Stomach (tissue), 8 donors: ENCODE measurements at regions not wholly inside any gene's neighbourhood (a gene's known extent, or its start where the extent isn't known, plus 50 kb on each side); places are given as distances from the start of the nearest gene placed in this dataset.

Source experiments
- DNase-seq, 2 donors: peaks; one replicate each; pipeline versions ENCODE4 v3.0.0 to v3.0.0-alpha.2; 2013 to 2019
- H3K27ac ChIP-seq, 5 donors: fragments of 200-600 bp in 4 of 5; sonication (generic) in 4 of 5; one replicate each; pipeline ENCODE4 v1.5.1; 2013 to 2019; ENCODE audit warnings: mild to moderate bottlenecking in 1 of 5, moderate library complexity in 1 of 5
- H3K27me3 ChIP-seq, 3 donors: fragments of 200-600 bp; sonication (generic); one replicate each; pipeline ENCODE4 v1.5.1; 2017 to 2019; ENCODE audit warnings: mixed run types in 1 of 3
- H3K36me3 ChIP-seq, 4 donors: fragments of 200-600 bp; sonication (generic); 1 replicate in 3 of 4; 2 replicates in 1 of 4; pipeline ENCODE4 v1.5.1; 2016 to 2019
- H3K4me1 ChIP-seq, 4 donors: fragments of 200-600 bp; sonication (generic); one replicate each; pipeline ENCODE4 v1.5.1; 2016 to 2019
- H3K4me3 ChIP-seq, 4 donors: fragments of 200-600 bp; sonication (generic) in 3 of 4; one replicate each; pipeline ENCODE4 v1.5.1; 2016 to 2019; ENCODE audit warnings: mild to moderate bottlenecking in 1 of 4
- H3K9me3 ChIP-seq, 4 donors: fragments of 200-600 bp; sonication (generic); one replicate each; pipeline ENCODE4 v1.5.1; 2016 to 2019
- EP300 ChIP-seq: sonication (generic); formaldehyde crosslinking; IDR thresholded peaks from one replicate; pipeline ENCODE4 v1.6.1; 2017; ENCODE audit warnings: antibody characterized with exemption
- POLR2A ChIP-seq, 4 donors: fragments of 450-650 bp; IDR thresholded peaks; one replicate each; pipeline ENCODE4 v1.6.1; 2016; ENCODE audit warnings: antibody characterized with exemption in 4 of 4, control low read depth in 2 of 4, mild to moderate bottlenecking in 1 of 4, moderate library complexity in 1 of 4
- POLR2AphosphoS5 ChIP-seq, 3 donors: sonication (generic); formaldehyde crosslinking; IDR thresholded peaks; one replicate each; pipeline ENCODE4 v1.6.1; 2016; ENCODE audit warnings: antibody characterized with exemption in 3 of 3
- WGBS, 5 donors: extraction: QIAGEN DNeasy Blood & Tissue Kit in 3 of 5; methylation state at CpG; one replicate each; pipeline versions ENCODE4 v1.1.5 to v1.1.7; 2013 to 2018; 5-methylcytosine and 5-hydroxymethylcytosine counted together
- intact Hi-C: fragments of 100-400 bp; cut with DNase I; formaldehyde crosslinking; loops from one replicate; pipeline ENCODE4 v1.15.1; 2023; ENCODE audit warnings: low total_unique reads
- TF ChIP-seq, protein P1 (sequence below), 7 experiments: fragments of 450-650 bp in 4 of 7; fragments of 200-600 bp in 3 of 7; sonication (generic) in 3 of 7; IDR thresholded peaks; one replicate each; pipeline ENCODE4 v1.5.1; 2016 to 2019; ENCODE audit warnings: antibody characterized with exemption in 7 of 7, control low read depth in 2 of 7, mild to moderate bottlenecking in 1 of 7
- donor health status: healthy with polysubstance abuse.
- donor health status: Bipolar disorder and iron deficiency.
- donor health status: healthy.

GRCh38 chr5:153342487-153342886, 148.0 kb upstream of the GRIA1 start:
- TF ChIP-seq POLR2A (IDR thresholded peaks at IDR 0.05) (no peak), EP300 (no peak), POLR2AphosphoS5 (IDR thresholded peaks at IDR 0.05) (no peak)
- TF ChIP-seq, protein P1, sequence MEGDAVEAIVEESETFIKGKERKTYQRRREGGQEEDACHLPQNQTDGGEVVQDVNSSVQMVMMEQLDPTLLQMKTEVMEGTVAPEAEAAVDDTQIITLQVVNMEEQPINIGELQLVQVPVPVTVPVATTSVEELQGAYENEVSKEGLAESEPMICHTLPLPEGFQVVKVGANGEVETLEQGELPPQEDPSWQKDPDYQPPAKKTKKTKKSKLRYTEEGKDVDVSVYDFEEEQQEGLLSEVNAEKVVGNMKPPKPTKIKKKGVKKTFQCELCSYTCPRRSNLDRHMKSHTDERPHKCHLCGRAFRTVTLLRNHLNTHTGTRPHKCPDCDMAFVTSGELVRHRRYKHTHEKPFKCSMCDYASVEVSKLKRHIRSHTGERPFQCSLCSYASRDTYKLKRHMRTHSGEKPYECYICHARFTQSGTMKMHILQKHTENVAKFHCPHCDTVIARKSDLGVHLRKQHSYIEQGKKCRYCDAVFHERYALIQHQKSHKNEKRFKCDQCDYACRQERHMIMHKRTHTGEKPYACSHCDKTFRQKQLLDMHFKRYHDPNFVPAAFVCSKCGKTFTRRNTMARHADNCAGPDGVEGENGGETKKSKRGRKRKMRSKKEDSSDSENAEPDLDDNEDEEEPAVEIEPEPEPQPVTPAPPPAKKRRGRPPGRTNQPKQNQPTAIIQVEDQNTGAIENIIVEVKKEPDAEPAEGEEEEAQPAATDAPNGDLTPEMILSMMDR (IDR thresholded peaks at IDR 0.05): no peak
- H3K4me3 ChIP-seq: no peak overlapping the region
- H3K9me3 ChIP-seq: peaks cover 0 to 4% (median 0%) of the 10 kb centered on the region in 4 donors
- H3K36me3 ChIP-seq: no peaks in the 10 kb centered on the region
- intact Hi-C loops: no loop called here
- H3K27ac ChIP-seq: no peak overlapping the region
- no peak for DNase-seq
- 65 to 92% (median 85%) methylated on average over 1 of the region's 1 CpG for WGBS, 5 donors
- H3K27me3 ChIP-seq: no peaks in the 10 kb centered on the region
- no peaks in the 10 kb centered on the region for H3K4me1 ChIP-seq

DNA sequence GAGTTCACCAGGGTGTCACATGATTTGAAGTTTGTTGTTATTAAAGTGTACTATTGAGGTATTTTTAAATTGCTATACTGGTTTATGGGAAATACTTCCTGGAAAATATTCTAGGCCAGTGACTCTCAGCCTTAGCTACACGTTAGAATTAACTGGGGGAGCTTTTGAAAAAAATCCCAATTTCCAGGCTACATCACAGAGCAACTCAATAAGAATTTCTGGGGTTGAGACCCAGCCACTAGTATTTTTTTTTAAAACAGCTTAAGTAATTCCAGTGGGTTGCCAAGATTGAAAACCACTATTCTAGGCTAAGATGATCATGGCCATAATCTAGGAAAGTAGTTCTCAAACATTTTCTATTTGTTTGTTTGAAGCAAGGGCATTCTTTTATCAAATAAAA, 142.9 kb upstream of the GRIA1 start:
- 35 to 59% (median 48%) methylated on average over 1 of the region's 1 CpG for WGBS, 5 donors
- intact Hi-C loops: no loop called here
- DNase-seq: no peak
- TF ChIP-seq POLR2A (IDR thresholded peaks at IDR 0.05): no peak
- TF ChIP-seq POLR2AphosphoS5 (IDR thresholded peaks at IDR 0.05): no peak
- TF ChIP-seq, protein P1 (IDR thresholded peaks at IDR 0.05): no peak
- no peak for TF ChIP-seq EP300
- H3K4me3 ChIP-seq: no peak overlapping the region
- peaks cover 0 to 15% (median 0%) of the 10 kb centered on the region in 3 donors for H3K27me3 ChIP-seq
- no peak overlapping the region for H3K27ac ChIP-seq
- H3K4me1 ChIP-seq: no peaks in the 10 kb centered on the region
- H3K36me3 ChIP-seq: no peaks in the 10 kb centered on the region
- peaks cover 0 to 4% (median 0%) of the 10 kb centered on the region in 4 donors for H3K9me3 ChIP-seq

GRCh38 chr5:153350175-153350883, 140.1 kb upstream of the GRIA1 start:
- Histone ChIP-seq H3K36me3 (no peaks in the 10 kb centered on the region), H3K4me3 (no peak overlapping the region), H3K4me1 (no peaks in the 10 kb centered on the region), H3K27ac (no peak overlapping the region), H3K27me3 (peaks cover 0 to 15% (median 0%) of the 10 kb centered on the region in 3 donors), H3K9me3 (no peaks in the 10 kb centered on the region)
- intact Hi-C loops: no loop called here
- TF ChIP-seq POLR2AphosphoS5 (IDR thresholded peaks at IDR 0.05): no peak
- TF ChIP-seq, protein P1 (IDR thresholded peaks at IDR 0.05): no peak
- TF ChIP-seq EP300: no peak
- TF ChIP-seq POLR2A (IDR thresholded peaks at IDR 0.05): no peak
- WGBS, 5 donors: 31 to 37% (median 36%) methylated on average over 5 of the region's 5 CpGs
- DNase-seq: no peak

DNA sequence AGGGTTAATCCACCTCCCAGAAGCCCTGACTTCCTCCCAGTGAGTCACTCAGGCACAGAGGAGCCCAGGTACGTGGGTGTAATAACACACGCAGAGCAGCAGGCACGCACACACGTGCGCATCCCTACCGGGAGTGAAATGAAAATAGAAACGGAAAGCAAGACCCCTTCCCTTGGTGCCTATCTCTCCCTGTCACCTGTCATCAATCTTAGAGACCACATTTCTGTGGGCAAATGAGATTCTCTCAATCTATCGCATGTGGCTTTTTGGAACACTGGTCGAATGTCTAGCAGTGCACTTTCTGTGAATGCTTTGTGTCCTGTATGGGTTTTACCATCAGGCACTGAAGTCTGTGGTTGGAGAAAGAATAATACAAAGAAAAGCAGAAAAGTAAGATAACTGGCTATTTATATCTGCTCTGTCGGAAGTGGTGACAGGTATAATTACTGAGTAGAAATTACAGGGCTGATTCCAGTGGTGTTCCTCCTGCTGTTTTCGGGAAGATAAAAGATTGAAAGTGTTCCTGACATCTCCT, 137.7 kb upstream of the GRIA1 start:
- no peaks in the 10 kb centered on the region for H3K4me1 ChIP-seq
- peak in 1 of 2 donors; percentile 14 for DNase-seq
- H3K27ac ChIP-seq: no peak overlapping the region
- WGBS, 5 donors: 9 to 26% (median 19%) methylated on average over 11 of the region's 11 CpGs
- no peaks in the 10 kb centered on the region for H3K36me3 ChIP-seq
- TF ChIP-seq POLR2AphosphoS5 (IDR thresholded peaks at IDR 0.05): no peak
- TF ChIP-seq POLR2A (IDR thresholded peaks at IDR 0.05): no peak
- TF ChIP-seq EP300: no peak
- TF ChIP-seq, protein P1 (IDR thresholded peaks at IDR 0.05): no peak
- intact Hi-C loops: no loop called here
- peaks cover 0 to 15% (median 0%) of the 10 kb centered on the region in 3 donors for H3K27me3 ChIP-seq
- H3K9me3 ChIP-seq: no peaks in the 10 kb centered on the region
- H3K4me3 ChIP-seq: no peak overlapping the region
